CD4-positive, CD25-positive, alpha-beta regulatory T cell (primary cell): ENCODE measurements at regions not wholly inside any gene's neighbourhood (a gene's known extent, or its start where the extent isn't known, plus 50 kb on each side); places are given as distances from the start of the nearest gene placed in this dataset.

Source experiments
- ATAC-seq, 2 donors: fragments of 150-1000 bp; cut with Tn5 transposase; one replicate each; pipeline ENCODE4 v1.10.0; 2021; ENCODE audit warnings: low read depth in 2 of 2, moderate number of reproducible peaks in 2 of 2, moderate library complexity in 1 of 2
- DNase-seq, 3 donors: peaks; one replicate each; pipeline versions ENCODE4 v3.0.0 to v3.0.0-alpha.2; 2012 to 2022; ENCODE audit warnings: mixed read lengths in 1 of 3
- H3K27ac ChIP-seq: one replicate; pipeline ENCODE4 v1.7.0; 2013; ENCODE audit warnings: mild to moderate bottlenecking, low read length; ENCODE audit not compliant: insufficient read depth, poor library complexity, severe bottlenecking
- H3K27me3 ChIP-seq: one replicate; pipeline ENCODE4 v1.7.0; 2013; ENCODE audit warnings: low read length; ENCODE audit not compliant: control insufficient read depth, insufficient read depth
- H3K36me3 ChIP-seq: one replicate; pipeline ENCODE4 v1.7.0; 2013; ENCODE audit warnings: mild to moderate bottlenecking, low read length, moderate library complexity; ENCODE audit not compliant: control insufficient read depth, insufficient read depth
- H3K4me1 ChIP-seq: 2 replicates; pipeline ENCODE4 v1.7.0; 2013; ENCODE audit warnings: mild to moderate bottlenecking, low read length; ENCODE audit not compliant: insufficient read depth, control insufficient read depth, poor library complexity, severe bottlenecking
- H3K4me3 ChIP-seq: one replicate; pipeline ENCODE4 v1.7.0; 2013; ENCODE audit warnings: low read depth, mild to moderate bottlenecking, low read length, moderate library complexity
- H3K9me3 ChIP-seq, 2 experiments: 1 replicate in 1 of 2; 2 replicates in 1 of 2; pipeline ENCODE4 v1.7.0; 2013; ENCODE audit warnings: low read length in 2 of 2, mild to moderate bottlenecking in 1 of 2, moderate library complexity in 1 of 2; ENCODE audit not compliant: control insufficient read depth in 2 of 2
- H3K27ac Mint-ChIP-seq, 3 donors: one replicate each; pipeline ENCODE4 v1.8.0; 2020 to 2022; ENCODE audit warnings: mild to moderate bottlenecking in 3 of 3, mixed read lengths in 3 of 3, moderate library complexity in 2 of 3
- H3K27me3 Mint-ChIP-seq: one replicate; pipeline ENCODE4 v1.8.0; 2022; ENCODE audit warnings: mild to moderate bottlenecking, mixed read lengths
- H3K36me3 Mint-ChIP-seq: one replicate; pipeline ENCODE4 v1.8.0; 2020; ENCODE audit warnings: mixed read lengths
- H3K4me1 Mint-ChIP-seq, 4 donors: one replicate each; pipeline ENCODE4 v1.8.0; 2020 to 2022; ENCODE audit warnings: mixed read lengths in 4 of 4, mild to moderate bottlenecking in 1 of 4
- H3K4me3 Mint-ChIP-seq, 4 donors: one replicate each; pipeline ENCODE4 v1.8.0; 2020 to 2022; ENCODE audit warnings: mild to moderate bottlenecking in 4 of 4, mixed read lengths in 4 of 4, moderate library complexity in 3 of 4
- H3K9me3 Mint-ChIP-seq, 7 donors: one replicate each; pipeline ENCODE4 v1.8.0; 2020 to 2022; ENCODE audit warnings: mixed read lengths in 7 of 7, mild to moderate bottlenecking in 3 of 7, moderate library complexity in 2 of 7

DNA sequence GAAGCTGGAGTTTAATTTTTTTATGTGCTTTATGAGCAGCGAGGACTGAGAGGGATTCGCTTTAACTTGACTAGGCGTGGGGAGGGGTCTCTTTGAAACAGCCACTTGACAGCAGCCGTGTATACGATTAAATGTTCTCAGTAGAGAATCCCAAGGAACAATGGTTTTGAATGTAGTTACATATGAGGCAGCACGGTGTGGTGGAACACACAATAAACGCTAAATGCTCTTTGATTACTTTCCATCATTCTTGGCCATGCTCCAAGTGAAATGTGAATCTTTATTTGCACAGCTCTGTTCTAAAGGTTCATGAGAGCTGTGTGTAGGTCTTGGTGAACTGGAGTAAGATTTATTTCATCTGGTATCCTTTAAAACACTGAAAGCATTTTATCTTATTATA lies 251.4 kb upstream of the TGFBR2 start:
- Mint-ChIP-seq H3K27ac (peak overlapping the region in 2 of 3 donors; percentile 88 to 89), H3K4me1 (peaks cover 28 to 78% (median 52%) of the 10 kb centered on the region in 4 donors), H3K36me3 (no peaks in the 10 kb centered on the region), H3K27me3 (peaks cover 42% of the 10 kb centered on the region), H3K9me3 (no peaks in the 10 kb centered on the region), H3K4me3 (peak overlapping the region; percentile 23 to 81 (median 62))
- no peak overlapping the region for H3K27ac ChIP-seq
- peaks cover 51% of the 10 kb centered on the region for H3K4me1 ChIP-seq
- DNase-seq (no peak), ATAC-seq (no peak)
- H3K4me3 ChIP-seq: peak overlapping the region; percentile 55
- H3K27me3 ChIP-seq: peaks cover 5% of the 10 kb centered on the region
- H3K36me3 ChIP-seq: no peaks in the 10 kb centered on the region
- H3K9me3 ChIP-seq: no peaks in the 10 kb centered on the region

DNA sequence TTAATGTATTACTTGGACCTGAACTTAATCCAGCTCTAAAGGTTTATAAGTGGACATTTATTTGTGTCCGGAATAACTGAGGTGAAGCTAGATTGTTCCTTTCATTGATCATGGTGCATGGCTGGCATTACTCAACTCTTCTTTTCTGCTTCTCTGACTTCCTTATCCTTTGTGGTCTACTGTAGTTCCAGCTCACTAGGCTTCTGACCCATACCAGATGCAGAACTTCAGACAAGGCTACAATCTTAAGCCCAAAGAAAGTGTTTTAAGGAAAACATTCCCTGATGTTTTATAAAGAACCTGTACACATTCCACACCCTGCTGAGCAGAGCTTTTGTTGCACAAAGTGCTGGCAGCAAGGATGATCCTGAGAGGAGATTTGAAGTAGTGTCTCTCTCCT lies 250.8 kb upstream of the TGFBR2 start:
- H3K27ac Mint-ChIP-seq: peak overlapping the region; percentile 49 to 70 (median 49)
- Histone ChIP-seq H3K4me1 (peaks cover 46% of the 10 kb centered on the region), H3K4me3 (peak overlapping the region; percentile 27), H3K9me3 (no peaks in the 10 kb centered on the region), H3K36me3 (no peaks in the 10 kb centered on the region), H3K27ac (no peak overlapping the region), H3K27me3 (peaks cover 7% of the 10 kb centered on the region)
- H3K27me3 Mint-ChIP-seq: peaks cover 35% of the 10 kb centered on the region
- ATAC-seq (no peak), DNase-seq (no peak)
- no peaks in the 10 kb centered on the region for H3K9me3 Mint-ChIP-seq
- peaks cover 28 to 72% (median 48%) of the 10 kb centered on the region in 4 donors for H3K4me1 Mint-ChIP-seq
- peak overlapping the region in 1 of 4 donors; percentile 1 for H3K4me3 Mint-ChIP-seq
- no peaks in the 10 kb centered on the region for H3K36me3 Mint-ChIP-seq

DNA sequence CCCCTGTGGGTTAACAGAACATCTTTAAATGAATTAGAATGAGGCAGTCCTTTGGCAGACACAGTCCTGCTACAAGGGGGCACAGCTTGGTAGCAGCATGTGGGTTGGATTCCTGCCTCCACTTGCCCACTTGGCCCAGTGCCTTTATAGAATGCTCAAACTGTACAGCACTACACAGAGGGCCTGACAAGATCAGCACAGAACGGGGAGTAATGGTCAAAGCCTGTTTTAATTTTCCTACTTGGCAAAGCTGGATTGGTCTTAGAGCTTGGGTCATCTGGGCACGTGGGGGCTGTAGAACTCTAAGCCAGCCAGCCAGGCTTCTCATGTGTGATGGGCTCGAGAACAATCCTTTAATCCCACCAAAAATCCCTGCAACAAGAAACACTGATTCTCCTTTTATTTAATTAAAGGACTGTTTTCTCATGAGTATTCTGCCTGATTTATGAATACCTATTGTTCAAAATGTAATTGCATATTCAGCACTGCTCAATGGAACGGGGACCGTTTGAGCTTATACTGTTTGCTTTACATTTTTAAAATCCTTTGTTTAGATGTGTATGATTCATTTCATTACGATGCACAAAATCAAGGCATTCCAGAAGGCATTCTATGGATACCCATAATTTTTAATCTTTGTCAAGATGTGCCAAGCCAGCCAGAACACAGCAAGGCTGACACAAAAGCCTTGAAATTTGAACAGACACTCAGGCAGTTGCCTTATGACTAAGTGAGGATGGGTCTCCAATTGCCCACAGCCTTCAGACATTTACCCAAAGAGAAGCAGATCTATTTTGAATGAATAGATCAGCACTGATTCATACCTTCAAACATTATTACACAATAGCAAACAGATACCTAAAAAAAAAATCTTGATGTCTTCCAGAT lies 249.3 kb upstream of the TGFBR2 start:
- ATAC-seq (no peak), DNase-seq (no peak)
- Mint-ChIP-seq H3K36me3 (no peaks in the 10 kb centered on the region), H3K4me3 (no peak overlapping the region), H3K9me3 (peaks cover 0 to under 1% (median 0%) of the 10 kb centered on the region in 7 donors), H3K27me3 (peaks cover 39% of the 10 kb centered on the region), H3K4me1 (peaks cover 25 to 57% (median 38%) of the 10 kb centered on the region in 4 donors), H3K27ac (peak overlapping the region in 1 of 3 donors; percentile 54)
- H3K4me3 ChIP-seq: no peak overlapping the region
- no peaks in the 10 kb centered on the region for H3K36me3 ChIP-seq
- peaks cover 42% of the 10 kb centered on the region for H3K4me1 ChIP-seq
- H3K27me3 ChIP-seq: peaks cover 5% of the 10 kb centered on the region
- no peak overlapping the region for H3K27ac ChIP-seq
- no peaks in the 10 kb centered on the region for H3K9me3 ChIP-seq

DNA sequence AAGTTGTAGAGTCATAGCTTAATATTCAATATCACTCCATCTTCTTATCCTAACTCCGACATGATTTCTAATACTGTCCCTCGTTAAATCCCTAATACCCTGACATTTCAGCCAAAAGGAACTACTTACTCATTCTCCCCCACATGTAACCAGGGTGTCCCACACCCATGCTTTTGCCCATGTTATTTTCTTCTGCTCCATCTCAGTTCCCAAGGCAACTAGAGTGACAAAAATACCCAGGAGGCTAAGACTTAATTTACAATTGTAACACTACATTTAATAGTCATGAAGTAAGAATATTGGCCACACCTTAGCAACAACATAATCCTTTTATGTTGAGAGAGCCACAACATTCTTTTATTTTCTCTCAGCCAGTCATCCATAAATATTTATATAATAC lies 248.5 kb upstream of the TGFBR2 start:
- Mint-ChIP-seq H3K9me3 (peaks cover 0 to 4% (median 0%) of the 10 kb centered on the region in 7 donors), H3K27me3 (peaks cover 40% of the 10 kb centered on the region), H3K4me1 (peaks cover 19 to 49% (median 31%) of the 10 kb centered on the region in 4 donors), H3K36me3 (no peaks in the 10 kb centered on the region), H3K4me3 (no peak overlapping the region), H3K27ac (peak overlapping the region in 2 of 3 donors; percentile 27 to 70)
- no peaks in the 10 kb centered on the region for H3K9me3 ChIP-seq
- H3K27me3 ChIP-seq: peaks cover 5% of the 10 kb centered on the region
- ATAC-seq (no peak), DNase-seq (no peak)
- H3K4me3 ChIP-seq: no peak overlapping the region
- H3K27ac ChIP-seq: no peak overlapping the region
- no peaks in the 10 kb centered on the region for H3K36me3 ChIP-seq
- peaks cover 36% of the 10 kb centered on the region for H3K4me1 ChIP-seq

DNA sequence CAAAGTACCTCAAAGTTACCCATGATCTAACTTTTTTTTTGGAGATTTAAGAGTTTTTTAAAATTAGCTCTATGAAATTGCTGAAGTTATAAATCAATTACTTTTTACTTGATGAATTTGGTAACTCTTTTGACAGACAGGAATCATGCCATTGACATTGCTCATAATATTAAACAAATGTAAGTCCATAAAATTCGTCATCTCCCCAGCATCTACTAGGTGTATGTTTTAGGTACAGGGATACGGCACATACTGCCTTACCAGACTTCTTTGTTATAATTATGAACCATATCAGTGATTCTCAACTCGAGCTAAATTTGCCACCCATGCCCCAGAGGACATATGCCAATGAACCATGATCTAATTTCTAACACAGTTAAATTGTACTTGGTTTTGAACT lies 247.5 kb upstream of the TGFBR2 start:
- H3K9me3 Mint-ChIP-seq: peaks cover 0 to 5% (median 0%) of the 10 kb centered on the region in 7 donors
- Histone ChIP-seq H3K36me3 (no peaks in the 10 kb centered on the region), H3K4me1 (peaks cover 26% of the 10 kb centered on the region), H3K27me3 (peaks cover 5% of the 10 kb centered on the region), H3K4me3 (no peak overlapping the region), H3K27ac (no peak overlapping the region), H3K9me3 (no peaks in the 10 kb centered on the region)
- no peak for ATAC-seq
- H3K4me3 Mint-ChIP-seq: no peak overlapping the region
- no peaks in the 10 kb centered on the region for H3K36me3 Mint-ChIP-seq
- H3K4me1 Mint-ChIP-seq: peaks cover 16 to 41% (median 25%) of the 10 kb centered on the region in 4 donors
- peaks cover 47% of the 10 kb centered on the region for H3K27me3 Mint-ChIP-seq
- DNase-seq: no peak
- H3K27ac Mint-ChIP-seq: no peak overlapping the region

DNA sequence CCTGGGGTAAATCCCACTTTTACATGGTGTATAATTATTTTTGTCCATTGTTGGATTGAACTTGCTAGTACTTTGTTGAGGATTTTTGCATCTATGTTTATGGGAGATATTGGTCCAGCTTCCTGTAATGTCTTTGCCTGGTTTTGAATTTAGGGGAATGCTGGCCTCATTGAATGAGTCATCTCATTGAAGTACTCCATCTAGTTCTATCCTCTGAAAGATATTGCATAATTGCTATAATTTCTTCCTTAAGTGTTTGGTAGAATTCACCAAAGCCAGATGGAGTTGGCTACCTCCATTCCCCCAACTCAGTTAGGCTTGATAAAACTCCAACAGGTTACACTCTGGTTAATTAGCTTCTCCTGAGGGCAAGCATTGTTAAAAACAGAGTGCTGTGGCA lies 237.4 kb upstream of the TGFBR2 start:
- H3K27me3 Mint-ChIP-seq: peaks cover 32% of the 10 kb centered on the region
- H3K4me1 Mint-ChIP-seq: no peaks in the 10 kb centered on the region
- Histone ChIP-seq H3K27ac (no peak overlapping the region), H3K27me3 (peaks cover 2% of the 10 kb centered on the region), H3K4me3 (no peak overlapping the region), H3K9me3 (no peaks in the 10 kb centered on the region), H3K36me3 (no peaks in the 10 kb centered on the region), H3K4me1 (no peaks in the 10 kb centered on the region)
- ATAC-seq: no peak
- H3K4me3 Mint-ChIP-seq: no peak overlapping the region
- no peak for DNase-seq
- H3K27ac Mint-ChIP-seq: no peak overlapping the region
- H3K36me3 Mint-ChIP-seq: no peaks in the 10 kb centered on the region
- peaks cover 0 to 9% (median 0%) of the 10 kb centered on the region in 7 donors for H3K9me3 Mint-ChIP-seq

DNA sequence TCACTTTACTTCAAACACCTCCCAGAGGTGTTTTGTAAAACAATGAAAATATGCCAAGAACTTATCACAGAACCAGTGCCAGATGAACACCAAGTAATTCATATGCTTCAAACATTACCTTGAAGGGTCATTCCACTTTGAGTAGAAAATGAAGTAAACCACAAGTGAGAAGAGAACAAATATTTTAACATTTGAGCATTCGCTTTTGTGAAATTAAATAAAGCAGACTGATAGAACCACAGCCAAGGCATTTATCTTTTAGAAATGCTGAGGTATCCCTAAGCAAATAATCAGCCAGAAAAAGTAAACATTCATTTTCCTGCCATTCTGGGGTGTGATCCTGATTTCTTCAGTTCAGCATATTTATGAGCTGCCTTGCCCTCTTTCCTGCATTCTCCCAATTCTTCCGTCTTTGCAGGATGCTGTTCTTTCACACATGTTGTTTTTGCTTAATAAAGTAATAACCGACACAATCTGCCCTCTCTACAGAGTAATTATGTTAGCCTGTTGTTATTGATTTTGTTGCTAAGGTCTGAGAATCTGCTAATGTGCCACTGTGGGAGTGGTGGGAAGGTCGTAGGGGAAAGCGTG lies 235.6 kb upstream of the TGFBR2 start:
- Histone ChIP-seq H3K9me3 (no peaks in the 10 kb centered on the region), H3K27me3 (peaks cover 4% of the 10 kb centered on the region), H3K27ac (no peak overlapping the region), H3K4me1 (no peaks in the 10 kb centered on the region), H3K36me3 (no peaks in the 10 kb centered on the region), H3K4me3 (no peak overlapping the region)
- ATAC-seq (no peak), DNase-seq (no peak)
- H3K27ac Mint-ChIP-seq: no peak overlapping the region
- H3K27me3 Mint-ChIP-seq: peaks cover 37% of the 10 kb centered on the region
- H3K36me3 Mint-ChIP-seq: no peaks in the 10 kb centered on the region
- no peak overlapping the region for H3K4me3 Mint-ChIP-seq
- H3K9me3 Mint-ChIP-seq: peaks cover 0 to 9% (median 0%) of the 10 kb centered on the region in 7 donors
- H3K4me1 Mint-ChIP-seq: peaks cover 0 to 4% (median 0%) of the 10 kb centered on the region in 4 donors
